Testis (tissue), 2 donors: ENCODE measurements at regions not wholly inside any gene's neighbourhood (a gene's known extent, or its start where the extent isn't known, plus 50 kb on each side); places are given as distances from the start of the nearest gene placed in this dataset.

Experiments
- POLR2A ChIP-seq: fragments of 450-650 bp; IDR thresholded peaks from one replicate; pipeline ENCODE4 v1.6.1; 2017; ENCODE audit warnings: antibody characterized with exemption, mild to moderate bottlenecking, moderate library complexity
- TF ChIP-seq, protein P1 (sequence below), 3 experiments: fragments of 450-650 bp in 2 of 3; fragments of 200-600 bp in 1 of 3; sonication (generic) in 1 of 3; IDR thresholded peaks; one replicate each; pipeline ENCODE4 v1.5.1; 2016 to 2019; ENCODE audit warnings: antibody characterized with exemption in 3 of 3, mild to moderate bottlenecking in 2 of 3, moderate library complexity in 1 of 3

DNA sequence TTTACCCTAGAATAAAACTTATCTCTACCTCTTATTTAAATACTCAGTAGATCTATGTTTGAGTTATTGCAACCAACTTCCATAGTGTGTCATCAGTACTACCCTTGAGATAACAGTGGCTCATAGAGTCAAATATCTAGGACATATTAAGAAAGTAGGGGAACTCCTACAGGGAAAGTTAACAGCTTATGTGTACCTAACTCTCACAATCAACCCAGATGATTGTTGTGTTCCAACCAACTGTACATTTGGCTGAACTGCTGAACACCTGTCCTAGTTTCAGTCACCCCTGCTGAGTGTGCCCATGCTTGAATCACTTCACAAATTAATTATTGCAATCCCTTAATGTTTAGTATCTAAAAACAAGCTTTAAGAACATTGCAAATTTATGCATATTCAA, 244.2 kb upstream of the GRID2 start:
- TF ChIP-seq, protein P1, sequence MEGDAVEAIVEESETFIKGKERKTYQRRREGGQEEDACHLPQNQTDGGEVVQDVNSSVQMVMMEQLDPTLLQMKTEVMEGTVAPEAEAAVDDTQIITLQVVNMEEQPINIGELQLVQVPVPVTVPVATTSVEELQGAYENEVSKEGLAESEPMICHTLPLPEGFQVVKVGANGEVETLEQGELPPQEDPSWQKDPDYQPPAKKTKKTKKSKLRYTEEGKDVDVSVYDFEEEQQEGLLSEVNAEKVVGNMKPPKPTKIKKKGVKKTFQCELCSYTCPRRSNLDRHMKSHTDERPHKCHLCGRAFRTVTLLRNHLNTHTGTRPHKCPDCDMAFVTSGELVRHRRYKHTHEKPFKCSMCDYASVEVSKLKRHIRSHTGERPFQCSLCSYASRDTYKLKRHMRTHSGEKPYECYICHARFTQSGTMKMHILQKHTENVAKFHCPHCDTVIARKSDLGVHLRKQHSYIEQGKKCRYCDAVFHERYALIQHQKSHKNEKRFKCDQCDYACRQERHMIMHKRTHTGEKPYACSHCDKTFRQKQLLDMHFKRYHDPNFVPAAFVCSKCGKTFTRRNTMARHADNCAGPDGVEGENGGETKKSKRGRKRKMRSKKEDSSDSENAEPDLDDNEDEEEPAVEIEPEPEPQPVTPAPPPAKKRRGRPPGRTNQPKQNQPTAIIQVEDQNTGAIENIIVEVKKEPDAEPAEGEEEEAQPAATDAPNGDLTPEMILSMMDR (IDR thresholded peaks at IDR 0.05) = no peak
- no peak for TF ChIP-seq POLR2A
